ENCODE measurements at regions not wholly inside any gene's neighbourhood (a gene's known extent, or its start where the extent isn't known, plus 50 kb on each side); places are given as distances from the start of the nearest gene placed in this dataset.

DNA sequence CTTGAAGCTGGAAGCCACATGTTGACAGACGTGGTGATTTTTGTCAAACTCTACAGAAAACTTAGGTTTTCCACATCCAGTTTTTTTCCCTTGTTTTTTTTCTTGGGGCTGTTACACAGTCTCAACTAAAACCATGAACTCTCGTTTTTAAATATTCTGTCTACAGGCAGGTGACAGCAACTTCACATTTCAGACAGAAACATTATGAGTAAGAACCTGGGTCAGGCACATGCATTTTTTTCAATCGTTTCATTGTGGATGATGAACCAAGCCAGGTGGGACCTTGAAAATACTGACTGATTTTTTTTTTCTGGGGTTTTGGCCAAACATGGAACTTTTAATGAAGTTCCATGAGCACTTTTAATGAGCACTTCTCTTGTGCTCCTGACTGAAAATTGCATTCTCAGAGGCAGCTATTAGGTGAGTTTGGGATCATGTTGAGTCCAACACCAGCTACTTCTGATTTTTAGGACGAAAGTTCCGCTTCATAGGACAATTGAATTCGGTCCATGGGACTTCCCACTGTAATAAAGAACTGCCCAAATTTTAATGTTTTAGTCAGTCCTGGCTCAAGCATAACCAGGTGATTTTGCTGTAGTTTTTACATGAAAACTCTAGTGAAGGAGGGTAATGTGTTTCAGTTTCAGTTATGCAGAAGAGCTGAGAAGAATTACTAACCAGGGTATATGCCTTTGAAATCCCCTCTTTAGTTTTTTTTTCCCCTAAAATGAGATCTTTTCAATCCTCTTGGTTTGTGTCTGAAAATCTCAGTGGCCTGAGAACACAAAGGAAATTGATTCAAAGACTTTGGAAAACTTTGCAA lies 93.2 kb upstream of the ADAMTS16 start:
- TF ChIP-seq GATA2 (IDR thresholded peaks at IDR 0.05; ENCODE audit: low read depth, low read length) (no peak), GATA3 (IDR thresholded peaks at IDR 0.05; ENCODE audit: low read depth, low read length) (no peak)
